HepG2 (cell line): ENCODE measurements at regions not wholly inside any gene's neighbourhood (a gene's known extent, or its start where the extent isn't known, plus 50 kb on each side); places are given as distances from the start of the nearest gene placed in this dataset.

Experiments
- ATAC-seq: fragments of 200-7000 bp; cut with Tn5 transposase; 3 replicates; pipeline ENCODE4 v1.9.1; 2020; ENCODE audit warnings: mild to moderate bottlenecking, moderate library complexity
- BruUV-seq: library from RNA; stranded (reverse); fragments of 400-500 nt; replicated peaks from 2 replicates; lab custom pipeline; 2021; lab: Mats Ljungman, UMichigan
- CTCF ChIA-PET: fragments of 300-600 bp; formaldehyde crosslinking; extraction: SDS; loops from one replicate; lab custom pipeline; 2021; ENCODE audit warnings: low total read pairs, inconsistent platforms, low intra/inter-chr PET ratio; lab: Yijun Ruan, JAX
- POLR2A ChIA-PET: fragments of 350-600 bp; sonication (Branson Sonifier 250); formaldehyde crosslinking; loops from one replicate; lab custom pipeline; 2020; ENCODE audit warnings: antibody characterized with exemption, inconsistent platforms; lab: Yijun Ruan, JAX
- DNase-seq: peaks from one replicate; pipeline ENCODE4 v3.0.0-alpha.2; 2015; ENCODE audit warnings: low spot score
- FAIRE-seq: peaks from 3 replicates; lab custom pipeline; 2011; peaks lifted over from hg19 to GRCh38; lab: Jason Lieb, UNC
- H2AFZ ChIP-seq: one replicate; pipeline ENCODE4 v1.6.1; 2011; ENCODE audit warnings: low read length, inconsistent platforms
- H3K27ac ChIP-seq: fragments of 300-600 bp; 3 replicates; pipeline ENCODE4 v1.8.0; 2011; ENCODE audit warnings: mixed run types, mild to moderate bottlenecking, mixed read lengths, low read length, inconsistent platforms; ENCODE audit not compliant: insufficient read depth; ENCODE audit errors: extremely low read length
- H3K27me3 ChIP-seq, 2 experiments: fragments of 200-600 bp in 1 of 2; 2 replicates in 1 of 2; 3 replicates in 1 of 2; pipeline versions ENCODE4 v1.6.0 to v1.8.0; 2011; ENCODE audit warnings: low read length in 2 of 2, mild to moderate bottlenecking in 2 of 2, moderate library complexity in 2 of 2, inconsistent platforms in 1 of 2; ENCODE audit not compliant: insufficient read depth in 2 of 2, control insufficient read depth in 1 of 2
- H3K36me3 ChIP-seq, 2 experiments: fragments of 200-600 bp in 1 of 2; replicated peaks in 1 of 2; 2 replicates in 1 of 2; 3 replicates in 1 of 2; pipeline versions ENCODE4 v1.5.1 to v1.8.0; 2011; ENCODE audit warnings: low read length in 2 of 2, inconsistent platforms in 1 of 2; ENCODE audit not compliant: insufficient read depth in 2 of 2, control insufficient read depth in 1 of 2
- H3K4me1 ChIP-seq: 2 replicates; pipeline ENCODE4 v1.5.1; 2012; ENCODE audit warnings: low read length, inconsistent platforms; ENCODE audit not compliant: insufficient read depth
- H3K4me2 ChIP-seq: 2 replicates; pipeline ENCODE4 v1.6.0; 2011; ENCODE audit warnings: low read depth, low read length, inconsistent platforms
- H3K4me3 ChIP-seq, 3 experiments: fragments of 200-600 bp in 1 of 3; sonication (generic), shearing (Covaris generic) in 1 of 3; replicated peaks in 1 of 3; 2 replicates each; pipeline ENCODE4 v1.5.1; 2011 to 2016; ENCODE audit warnings: low read length in 3 of 3, inconsistent platforms in 2 of 3, low read depth in 2 of 3, mild to moderate bottlenecking in 2 of 3, control low read depth in 1 of 3, mixed read lengths in 1 of 3; ENCODE audit not compliant: insufficient read depth in 1 of 3
- H3K79me2 ChIP-seq: one replicate; pipeline ENCODE4 v1.6.1; 2011; ENCODE audit warnings: low read length, inconsistent platforms; ENCODE audit not compliant: insufficient read depth
- H3K9ac ChIP-seq: 2 replicates; pipeline ENCODE4 v1.6.0; 2011; ENCODE audit warnings: mild to moderate bottlenecking, low read depth, low read length, inconsistent platforms; ENCODE audit not compliant: insufficient read depth
- H3K9me3 ChIP-seq: 2 replicates; pipeline ENCODE4 v1.5.1; 2012; ENCODE audit warnings: mild to moderate bottlenecking, low read length
- H4K20me1 ChIP-seq: 2 replicates; pipeline ENCODE4 v1.6.0; 2011; ENCODE audit warnings: inconsistent platforms, mild to moderate bottlenecking, low read length, moderate library complexity; ENCODE audit not compliant: insufficient read depth
- ATF2 ChIP-seq: sonication (generic); formaldehyde crosslinking; IDR thresholded peaks from 2 replicates; pipeline ENCODE4 v1.4.0; 2020; ENCODE audit warnings: missing genetic modification reagents
- ATF3 ChIP-seq: sonication (generic); formaldehyde crosslinking; IDR thresholded peaks from 2 replicates; pipeline ENCODE4 v1.4.0; 2020; ENCODE audit warnings: missing genetic modification reagents
- CREM ChIP-seq, 2 experiments: sonication (generic) in 1 of 2; formaldehyde crosslinking in 1 of 2; IDR thresholded peaks; 2 replicates each; pipeline versions ENCODE4 v1.4.0 to v1.6.1; 2016 to 2020; ENCODE audit warnings: antibody characterized with exemption in 1 of 2, mild to moderate bottlenecking in 1 of 2, missing genetic modification reagents in 1 of 2
- HNF4A ChIP-seq: sonication (generic); formaldehyde crosslinking; IDR thresholded peaks from 2 replicates; pipeline ENCODE4 v1.4.0; 2020; ENCODE audit warnings: missing genetic modification reagents
- HOXA5 ChIP-seq: sonication (generic); formaldehyde crosslinking; IDR thresholded peaks from 2 replicates; pipeline ENCODE4 v1.4.0; 2020; ENCODE audit warnings: missing genetic modification reagents
- MBNL3 ChIP-seq: fragments of 250-450 bp; sonication (Bioruptor Pico); conservative IDR thresholded peaks from 2 replicates; pipeline ENCODE4 v1.8.0; 2022; ENCODE audit warnings: mild to moderate bottlenecking, inconsistent platforms
- MYNN ChIP-seq: sonication (generic); formaldehyde crosslinking; IDR thresholded peaks from 2 replicates; pipeline ENCODE4 v1.4.0; 2020; ENCODE audit warnings: mild to moderate bottlenecking, low read depth, missing genetic modification reagents
- PCBP1 ChIP-seq: fragments of 200-400 bp; formaldehyde crosslinking; IDR thresholded peaks from 2 replicates; pipeline ENCODE4 v1.6.1; 2017; ENCODE audit warnings: mild to moderate bottlenecking, low read depth, low read length, borderline replicate concordance
- SMAD1 ChIP-seq: sonication (generic); formaldehyde crosslinking; IDR thresholded peaks from 2 replicates; pipeline ENCODE4 v1.4.0; 2020; ENCODE audit warnings: missing genetic modification reagents, low read depth, mild to moderate bottlenecking, borderline replicate concordance
- TCF12 ChIP-seq, 2 experiments: fragments of 450-650 bp in 1 of 2; sonication (generic) in 1 of 2; formaldehyde crosslinking in 1 of 2; IDR thresholded peaks; 2 replicates each; pipeline versions ENCODE4 v1.6.1 to v1.8.0; 2017 to 2022; ENCODE audit warnings: antibody characterized with exemption in 1 of 2, mild to moderate bottlenecking in 1 of 2, missing genetic modification reagents in 1 of 2, moderate library complexity in 1 of 2
- TEF ChIP-seq: sonication (generic); formaldehyde crosslinking; IDR thresholded peaks from 2 replicates; pipeline ENCODE4 v1.5.0; 2020; ENCODE audit warnings: missing genetic modification reagents
- ZFP90 ChIP-seq: sonication (generic); formaldehyde crosslinking; IDR thresholded peaks from 2 replicates; pipeline ENCODE4 v1.8.0; 2022; ENCODE audit warnings: missing genetic modification reagents, mild to moderate bottlenecking, inconsistent platforms, borderline replicate concordance
- ZNF17 ChIP-seq: sonication (generic); formaldehyde crosslinking; IDR thresholded peaks from 2 replicates; pipeline ENCODE4 v1.5.0; 2020; ENCODE audit warnings: mild to moderate bottlenecking, missing genetic modification reagents
- ZNF430 ChIP-seq: sonication (generic); formaldehyde crosslinking; IDR thresholded peaks from 2 replicates; pipeline ENCODE4 v1.9.0; 2021; ENCODE audit warnings: mild to moderate bottlenecking, missing genetic modification reagents
- ZNF761 ChIP-seq: sonication (generic); formaldehyde crosslinking; conservative IDR thresholded peaks from 2 replicates; pipeline ENCODE4 v1.4.0; 2020; ENCODE audit warnings: mild to moderate bottlenecking, missing genetic modification reagents
- WGBS: methylation state at CpG from one replicate; pipeline ENCODE4 v1.1.6; 2017; ENCODE audit warnings: low lambda C conversion rate; 5-methylcytosine and 5-hydroxymethylcytosine counted together
- in situ Hi-C: cut with HindIII; loops from 2 replicates; pipeline ENCODE4 v1.10.0; 2017; ENCODE audit warnings: low pct_unique_long_range_greater_than_20kb; ENCODE audit not compliant: extremely low pct_ligation_motif_present
- intact Hi-C: fragments of 100-400 bp; cut with micrococcal nuclease; formaldehyde crosslinking; loops from one replicate; pipeline ENCODE4 v1.10.0; 2022; ENCODE audit not compliant: unreplicated experiment
- TF ChIP-seq, protein P1 (sequence below): sonication (generic); formaldehyde crosslinking; conservative IDR thresholded peaks from 2 replicates; pipeline ENCODE4 v1.4.0; 2020; ENCODE audit warnings: missing genetic modification reagents

DNA sequence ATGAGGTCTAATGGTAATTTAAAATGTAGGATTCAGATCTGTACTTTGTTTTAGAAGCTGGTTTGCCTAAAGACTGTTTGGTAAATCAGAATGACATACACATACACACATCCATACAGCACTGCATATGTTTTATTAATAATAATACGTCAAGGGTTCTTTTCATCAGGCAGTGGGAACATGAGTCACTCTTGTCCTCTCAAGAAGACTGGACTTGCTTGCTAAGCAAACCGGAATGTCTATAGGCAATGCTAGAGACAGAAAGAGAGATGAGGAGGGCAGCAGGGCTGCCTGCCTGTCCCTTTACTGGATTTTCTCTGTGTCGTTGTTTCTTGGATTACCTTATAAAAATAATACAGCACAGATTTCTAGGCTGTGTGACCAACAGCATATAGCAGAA is 119.1 kb upstream of the GALNT2 start:
- peaks cover 0 to 10% of the 10 kb centered on the region in 2 experiments; a peak in 3 of 5 replicates for H3K27me3 ChIP-seq
- no peak overlapping the region for H2AFZ ChIP-seq
- 45% methylated on average over 3 of the region's 3 CpGs for WGBS
- ChIA-PET POLR2A (no interaction called here), CTCF (no interaction called here)
- H3K79me2 ChIP-seq: no peaks in the 10 kb centered on the region
- no peak overlapping the region for H3K9ac ChIP-seq
- intact Hi-C loops: no loop called here
- ATAC-seq: no peak
- no peak for FAIRE-seq
- no peak overlapping the region for H3K27ac ChIP-seq
- no peak overlapping the region for H3K4me3 ChIP-seq
- H3K4me1 ChIP-seq: no peaks in the 10 kb centered on the region
- TF ChIP-seq HOXA5 (CRISPR knock-in tag) (no peak), ZNF17 (no peak), SMAD1 (CRISPR knock-in tag) (no peak), ATF3 (CRISPR knock-in tag) (no peak), ZNF761 (CRISPR knock-in tag) (no peak)
- BruUV-seq: no TSS peak
- H3K36me3 ChIP-seq: no peaks in the 10 kb centered on the region
- in situ Hi-C loops: no loop called here
- H4K20me1 ChIP-seq: no peaks in the 10 kb centered on the region
- H3K9me3 ChIP-seq: no peaks in the 10 kb centered on the region
- DNase-seq: no peak
- H3K4me2 ChIP-seq: no peak overlapping the region

DNA sequence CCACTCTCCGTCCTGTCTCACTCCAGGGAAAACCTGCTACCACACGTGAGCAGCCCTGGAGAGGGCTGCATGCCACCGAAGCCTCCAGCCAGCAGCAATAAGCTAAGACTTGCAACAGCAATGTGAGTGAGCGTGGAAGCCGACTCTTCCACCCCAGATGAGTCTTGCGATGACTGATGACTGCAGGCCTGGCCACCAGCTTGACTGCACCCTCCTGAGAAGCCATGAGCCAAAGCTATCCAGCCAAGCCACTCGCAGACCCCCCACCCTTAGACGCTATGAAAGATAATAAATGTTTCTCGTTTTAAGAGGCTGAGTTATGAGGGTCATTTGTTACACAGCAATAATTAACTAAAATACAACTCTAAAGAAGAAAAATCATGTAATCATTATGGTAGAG is 118.6 kb upstream of the GALNT2 start:
- ATAC-seq: no peak
- H3K4me2 ChIP-seq: no peak overlapping the region
- intact Hi-C loops (no loop called here), in situ Hi-C loops (no loop called here)
- no TSS peak for BruUV-seq
- no peak overlapping the region for H2AFZ ChIP-seq
- POLR2A ChIA-PET: no interaction called here
- no peak overlapping the region for H3K27ac ChIP-seq
- no peak for DNase-seq
- H3K9ac ChIP-seq: no peak overlapping the region
- WGBS: 30% methylated on average over 7 of the region's 9 CpGs
- no peaks in the 10 kb centered on the region for H3K9me3 ChIP-seq
- no peaks in the 10 kb centered on the region for H3K36me3 ChIP-seq
- CTCF ChIA-PET: no interaction called here
- H3K79me2 ChIP-seq: no peaks in the 10 kb centered on the region
- H3K4me3 ChIP-seq: no peak overlapping the region
- FAIRE-seq: no peak
- no peaks in the 10 kb centered on the region for H3K4me1 ChIP-seq
- peaks cover 0 to 9% of the 10 kb centered on the region in 2 experiments; a peak in 3 of 5 replicates for H3K27me3 ChIP-seq
- H4K20me1 ChIP-seq: no peaks in the 10 kb centered on the region
- TF ChIP-seq ZNF430 (no peak), ATF2 (CRISPR knock-in tag) (no peak), MYNN (no peak), TEF (no peak), CREM (IDR thresholded peaks at IDR 0.05) (no peak), CREM (CRISPR knock-in tag; IDR thresholded peaks at IDR 0.05) (no peak), HNF4A (no peak), TCF12 (IDR thresholded peaks at IDR 0.05) (no peak), TCF12 (CRISPR knock-in tag; IDR thresholded peaks at IDR 0.05) (no peak), MBNL3 (CRISPR knock-in tag) (no peak), PCBP1 (no peak), ZFP90 (CRISPR knock-in tag) (no peak)
- TF ChIP-seq, protein P1, sequence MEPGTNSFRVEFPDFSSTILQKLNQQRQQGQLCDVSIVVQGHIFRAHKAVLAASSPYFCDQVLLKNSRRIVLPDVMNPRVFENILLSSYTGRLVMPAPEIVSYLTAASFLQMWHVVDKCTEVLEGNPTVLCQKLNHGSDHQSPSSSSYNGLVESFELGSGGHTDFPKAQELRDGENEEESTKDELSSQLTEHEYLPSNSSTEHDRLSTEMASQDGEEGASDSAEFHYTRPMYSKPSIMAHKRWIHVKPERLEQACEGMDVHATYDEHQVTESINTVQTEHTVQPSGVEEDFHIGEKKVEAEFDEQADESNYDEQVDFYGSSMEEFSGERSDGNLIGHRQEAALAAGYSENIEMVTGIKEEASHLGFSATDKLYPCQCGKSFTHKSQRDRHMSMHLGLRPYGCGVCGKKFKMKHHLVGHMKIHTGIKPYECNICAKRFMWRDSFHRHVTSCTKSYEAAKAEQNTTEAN (CRISPR knock-in tag): no peak
